Neural crest cell (in vitro differentiated cells): ENCODE measurements at regions not wholly inside any gene's neighbourhood (a gene's known extent, or its start where the extent isn't known, plus 50 kb on each side); places are given as distances from the start of the nearest gene placed in this dataset.
A peak's percentile ranks its signal among the peaks of the same experiment; 100 is the strongest.

Experiments used
- DNase-seq: peaks from one replicate; pipeline ENCODE4 v3.0.0; 2021; ENCODE audit warnings: low read depth, mixed read lengths, low spot score
- H3K27ac Mint-ChIP-seq: one replicate; pipeline ENCODE4 v1.8.0; 2021; ENCODE audit warnings: mild to moderate bottlenecking, mixed read lengths; ENCODE audit not compliant: unreplicated experiment
- H3K27me3 Mint-ChIP-seq: 2 replicates; pipeline ENCODE4 v1.8.0; 2021; ENCODE audit warnings: low read depth, mild to moderate bottlenecking, mixed read lengths
- H3K36me3 Mint-ChIP-seq: 2 replicates; pipeline ENCODE4 v1.8.0; 2021; ENCODE audit warnings: low read depth, mild to moderate bottlenecking, mixed read lengths
- H3K4me1 Mint-ChIP-seq: 2 replicates; pipeline ENCODE4 v1.8.0; 2021; ENCODE audit warnings: mixed read lengths
- H3K4me3 Mint-ChIP-seq: one replicate; pipeline ENCODE4 v1.8.0; 2021; ENCODE audit warnings: mild to moderate bottlenecking, mixed read lengths
- H3K9me3 Mint-ChIP-seq: 2 replicates; pipeline ENCODE4 v1.8.0; 2021; ENCODE audit warnings: mixed read lengths
- CTCF ChIP-seq: fragments of 200-600 bp; sonication (generic); conservative IDR thresholded peaks from 2 replicates; pipeline ENCODE4 v1.5.0; 2021; ENCODE audit warnings: antibody characterized with exemption, mild to moderate bottlenecking

- H3K27ac Mint-ChIP-seq, result no peak overlapping the region
- no peak for DNase-seq
Observed at GRCh38 chr1:222375701-222376100, 172.2 kb downstream of the HHIPL2 start.

GRCh38 chr1:222373831-222374602 lies 173.9 kb downstream of the HHIPL2 start:
- TF ChIP-seq CTCF, result no peak

More at GRCh38 chr1:222375701-222376100, 172.2 kb downstream of the HHIPL2 start:
- peaks cover 30% of the 10 kb centered on the region for H3K4me1 Mint-ChIP-seq
- no peaks in the 10 kb centered on the region for H3K27me3 Mint-ChIP-seq
- H3K36me3 Mint-ChIP-seq, result no peaks in the 10 kb centered on the region
- peaks cover 12% of the 10 kb centered on the region for H3K9me3 Mint-ChIP-seq
- no peak overlapping the region for H3K4me3 Mint-ChIP-seq
- no peak for TF ChIP-seq CTCF

GRCh38 chr1:222373216-222373615 lies 174.7 kb downstream of the HHIPL2 start:
- no peak overlapping the region for H3K4me3 Mint-ChIP-seq
- H3K27ac Mint-ChIP-seq, result no peak overlapping the region

More at GRCh38 chr1:222373831-222374602, 173.9 kb downstream of the HHIPL2 start:
- Mint-ChIP-seq H3K9me3 (peaks cover 3% of the 10 kb centered on the region), H3K27me3 (no peaks in the 10 kb centered on the region), H3K36me3 (no peaks in the 10 kb centered on the region), H3K4me1 (peaks cover 30% of the 10 kb centered on the region), H3K4me3 (peak overlapping the region; percentile 16), H3K27ac (peak overlapping the region; percentile 75)
- peak; percentile 3 for DNase-seq

GRCh38 chr1:222372221-222372620 lies 175.7 kb downstream of the HHIPL2 start:
- no peak for DNase-seq
- Mint-ChIP-seq H3K27me3 (no peaks in the 10 kb centered on the region), H3K4me1 (peaks cover 30% of the 10 kb centered on the region), H3K27ac (no peak overlapping the region), H3K4me3 (no peak overlapping the region), H3K9me3 (peaks cover 3% of the 10 kb centered on the region), H3K36me3 (no peaks in the 10 kb centered on the region)
- no peak for TF ChIP-seq CTCF

More at GRCh38 chr1:222373216-222373615, 174.7 kb downstream of the HHIPL2 start:
- TF ChIP-seq CTCF, result no peak
- Mint-ChIP-seq H3K27me3 (no peaks in the 10 kb centered on the region), H3K36me3 (no peaks in the 10 kb centered on the region), H3K9me3 (peaks cover 3% of the 10 kb centered on the region), H3K4me1 (peaks cover 30% of the 10 kb centered on the region)
- DNase-seq, result no peak

- no peak for DNase-seq
- no peak overlapping the region for H3K4me3 Mint-ChIP-seq
- TF ChIP-seq CTCF, result no peak
- peaks cover 25% of the 10 kb centered on the region for H3K4me1 Mint-ChIP-seq
- H3K36me3 Mint-ChIP-seq, result no peaks in the 10 kb centered on the region
- peaks cover 3% of the 10 kb centered on the region for H3K9me3 Mint-ChIP-seq
- no peaks in the 10 kb centered on the region for H3K27me3 Mint-ChIP-seq
- no peak overlapping the region for H3K27ac Mint-ChIP-seq
Observed at GRCh38 chr1:222370913-222371675, 176.8 kb downstream of the HHIPL2 start.
